ENCODE measurements at regions not wholly inside any gene's neighbourhood (a gene's known extent, or its start where the extent isn't known, plus 50 kb on each side); places are given as distances from the start of the nearest gene placed in this dataset.
"Not testable (repeated sequence)": the region's sequence is repeated elsewhere in the genome, so short reads cannot be mapped to it uniquely, and the experiment has no call there.

GRCh38 chr14:41489315-41489972 lies 117.2 kb upstream of the LRFN5 start:
- H3K27ac ChIP-seq (ENCODE audit: low read depth, low read length, severe bottlenecking) = no peak overlapping the region
- no peaks in the 10 kb centered on the region for H3K36me3 ChIP-seq (ENCODE audit: control insufficient read depth, insufficient read depth, low read length)
- no peak overlapping the region for H3K4me3 ChIP-seq (ENCODE audit: extremely low read depth, insufficient read depth, low read length, poor library complexity, severe bottlenecking)
- H3K9me3 ChIP-seq (ENCODE audit: control insufficient read depth, low read length) = no peaks in the 10 kb centered on the region
- no peaks in the 10 kb centered on the region for H3K4me1 ChIP-seq (ENCODE audit: control insufficient read depth, insufficient read depth, low read length, poor library complexity, severe bottlenecking)

- 87% methylated on average over 1 of the region's 1 CpG; no CpG with 5 or more reads in 1 of the 2 experiments for WGBS, 2 experiments (ENCODE audit: insufficient coverage in 2 of 2)
These were observed 118.3 kb upstream of the LRFN5 start for GRCh38 chr14:41488401-41488800.

GRCh38 chr14:41482861-41483260 lies 123.8 kb upstream of the LRFN5 start:
- no peaks in the 10 kb centered on the region for H3K9me3 ChIP-seq (ENCODE audit: control insufficient read depth, low read length)
- H3K4me1 ChIP-seq (ENCODE audit: control insufficient read depth, insufficient read depth, low read length, poor library complexity, severe bottlenecking) = no peaks in the 10 kb centered on the region
- H3K27ac ChIP-seq (ENCODE audit: low read depth, low read length, severe bottlenecking) = no peak overlapping the region
- H3K36me3 ChIP-seq (ENCODE audit: control insufficient read depth, insufficient read depth, low read length) = no peaks in the 10 kb centered on the region
- no peak overlapping the region for H3K4me3 ChIP-seq (ENCODE audit: extremely low read depth, insufficient read depth, low read length, poor library complexity, severe bottlenecking)

More at GRCh38 chr14:41488401-41488800, 118.3 kb upstream of the LRFN5 start:
- Histone ChIP-seq H3K36me3 (ENCODE audit: control insufficient read depth, insufficient read depth, low read length) (no peaks in the 10 kb centered on the region), H3K4me3 (ENCODE audit: extremely low read depth, insufficient read depth, low read length, poor library complexity, severe bottlenecking) (no peak overlapping the region), H3K4me1 (ENCODE audit: control insufficient read depth, insufficient read depth, low read length, poor library complexity, severe bottlenecking) (no peaks in the 10 kb centered on the region), H3K27ac (ENCODE audit: low read depth, low read length, severe bottlenecking) (no peak overlapping the region), H3K9me3 (ENCODE audit: control insufficient read depth, low read length) (no peaks in the 10 kb centered on the region)

GRCh38 chr14:41476526-41476925 lies 130.2 kb upstream of the LRFN5 start:
- no peaks in the 10 kb centered on the region for H3K9me3 ChIP-seq (ENCODE audit: control insufficient read depth, low read length)
- no peak overlapping the region for H3K27ac ChIP-seq (ENCODE audit: low read depth, low read length, severe bottlenecking)
- 89 to 100% methylated on average over 1 of the region's 1 CpG for WGBS, 2 experiments (ENCODE audit: insufficient coverage in 2 of 2)

GRCh38 chr14:41461380-41461779 lies 145.3 kb upstream of the LRFN5 start:
- H3K4me1 ChIP-seq (ENCODE audit: control insufficient read depth, insufficient read depth, low read length, poor library complexity, severe bottlenecking) = no peaks in the 10 kb centered on the region
- no peak overlapping the region for H3K27ac ChIP-seq (ENCODE audit: low read depth, low read length, severe bottlenecking)
- H3K4me3 ChIP-seq (ENCODE audit: extremely low read depth, insufficient read depth, low read length, poor library complexity, severe bottlenecking) = no peak overlapping the region
- H3K9me3 ChIP-seq (ENCODE audit: control insufficient read depth, low read length) = no peaks in the 10 kb centered on the region
- no peaks in the 10 kb centered on the region for H3K36me3 ChIP-seq (ENCODE audit: control insufficient read depth, insufficient read depth, low read length)

More at GRCh38 chr14:41476526-41476925, 130.2 kb upstream of the LRFN5 start:
- H3K4me1 ChIP-seq (ENCODE audit: control insufficient read depth, insufficient read depth, low read length, poor library complexity, severe bottlenecking) = no peaks in the 10 kb centered on the region
- no peak overlapping the region for H3K4me3 ChIP-seq (ENCODE audit: extremely low read depth, insufficient read depth, low read length, poor library complexity, severe bottlenecking)
- H3K36me3 ChIP-seq (ENCODE audit: control insufficient read depth, insufficient read depth, low read length) = no peaks in the 10 kb centered on the region

- Histone ChIP-seq H3K9me3 (ENCODE audit: control insufficient read depth, low read length) (no peaks in the 10 kb centered on the region), H3K4me3 (ENCODE audit: extremely low read depth, insufficient read depth, low read length, poor library complexity, severe bottlenecking) (no peak overlapping the region), H3K36me3 (ENCODE audit: control insufficient read depth, insufficient read depth, low read length) (no peaks in the 10 kb centered on the region), H3K27ac (ENCODE audit: low read depth, low read length, severe bottlenecking) (no peak overlapping the region), H3K4me1 (ENCODE audit: control insufficient read depth, insufficient read depth, low read length, poor library complexity, severe bottlenecking) (no peaks in the 10 kb centered on the region)
- WGBS, 2 experiments (ENCODE audit: insufficient coverage in 2 of 2) = no CpG with 5 or more reads among the region's 1 CpG
These were observed 149.3 kb upstream of the LRFN5 start for GRCh38 chr14:41457393-41457792.

- no peak overlapping the region for H3K4me3 ChIP-seq (ENCODE audit: extremely low read depth, insufficient read depth, low read length, poor library complexity, severe bottlenecking)
- peak overlapping the region; percentile 32 for H3K27ac ChIP-seq (ENCODE audit: low read depth, low read length, severe bottlenecking)
These were observed 157.6 kb upstream of the LRFN5 start for GRCh38 chr14:41449066-41449465.

GRCh38 chr14:41446008-41446407 lies 160.7 kb upstream of the LRFN5 start:
- Histone ChIP-seq H3K36me3 (ENCODE audit: control insufficient read depth, insufficient read depth, low read length) (no peaks in the 10 kb centered on the region), H3K4me3 (ENCODE audit: extremely low read depth, insufficient read depth, low read length, poor library complexity, severe bottlenecking) (no peak overlapping the region), H3K27ac (ENCODE audit: low read depth, low read length, severe bottlenecking) (no peak overlapping the region), H3K4me1 (ENCODE audit: control insufficient read depth, insufficient read depth, low read length, poor library complexity, severe bottlenecking) (peaks cover 7% of the 10 kb centered on the region), H3K9me3 (ENCODE audit: control insufficient read depth, low read length) (no peaks in the 10 kb centered on the region)
- no CpG with 5 or more reads among the region's 2 CpGs for WGBS, 2 experiments (ENCODE audit: insufficient coverage in 2 of 2)

More at GRCh38 chr14:41449066-41449465, 157.6 kb upstream of the LRFN5 start:
- H3K36me3 ChIP-seq (ENCODE audit: control insufficient read depth, insufficient read depth, low read length) = no peaks in the 10 kb centered on the region
- H3K4me1 ChIP-seq (ENCODE audit: control insufficient read depth, insufficient read depth, low read length, poor library complexity, severe bottlenecking) = peaks cover 7% of the 10 kb centered on the region
- WGBS, 2 experiments (ENCODE audit: insufficient coverage in 2 of 2) = 53 to 71% methylated on average over 2 of the region's 3 CpGs
- no peaks in the 10 kb centered on the region for H3K9me3 ChIP-seq (ENCODE audit: control insufficient read depth, low read length)

- 90 to 100% methylated on average over 1 of the region's 3 CpGs for WGBS, 2 experiments (ENCODE audit: insufficient coverage in 2 of 2)
- Histone ChIP-seq H3K9me3 (ENCODE audit: control insufficient read depth, low read length) (no peaks in the 10 kb centered on the region), H3K4me3 (ENCODE audit: extremely low read depth, insufficient read depth, low read length, poor library complexity, severe bottlenecking) (no peak overlapping the region), H3K4me1 (ENCODE audit: control insufficient read depth, insufficient read depth, low read length, poor library complexity, severe bottlenecking) (no peaks in the 10 kb centered on the region), H3K27ac (ENCODE audit: low read depth, low read length, severe bottlenecking) (no peak overlapping the region), H3K36me3 (ENCODE audit: control insufficient read depth, insufficient read depth, low read length) (no peaks in the 10 kb centered on the region)
These were observed 183.2 kb upstream of the LRFN5 start for GRCh38 chr14:41423503-41423902.

GRCh38 chr14:41421308-41421707 lies 185.4 kb upstream of the LRFN5 start:
- H3K36me3 ChIP-seq (ENCODE audit: control insufficient read depth, insufficient read depth, low read length); H3K27ac ChIP-seq (ENCODE audit: low read depth, low read length, severe bottlenecking); H3K4me3 ChIP-seq (ENCODE audit: extremely low read depth, insufficient read depth, low read length, poor library complexity, severe bottlenecking); H3K9me3 ChIP-seq (ENCODE audit: control insufficient read depth, low read length); H3K4me1 ChIP-seq (ENCODE audit: control insufficient read depth, insufficient read depth, low read length, poor library complexity, severe bottlenecking): not testable (repeated sequence)
- WGBS, 2 experiments (ENCODE audit: insufficient coverage in 2 of 2) = 95 to 100% methylated on average over 2 to 4 of the region's 6 CpGs

GRCh38 chr14:41419709-41420108 lies 187.0 kb upstream of the LRFN5 start:
- H3K4me3 ChIP-seq (ENCODE audit: extremely low read depth, insufficient read depth, low read length, poor library complexity, severe bottlenecking) = no peak overlapping the region
- WGBS, 2 experiments (ENCODE audit: insufficient coverage in 2 of 2) = 94% methylated on average over 3 of the region's 4 CpGs; no CpG with 5 or more reads in 1 of the 2 experiments
- no peaks in the 10 kb centered on the region for H3K9me3 ChIP-seq (ENCODE audit: control insufficient read depth, low read length)
- H3K4me1 ChIP-seq (ENCODE audit: control insufficient read depth, insufficient read depth, low read length, poor library complexity, severe bottlenecking) = no peaks in the 10 kb centered on the region
- H3K27ac ChIP-seq (ENCODE audit: low read depth, low read length, severe bottlenecking) = no peak overlapping the region
- no peaks in the 10 kb centered on the region for H3K36me3 ChIP-seq (ENCODE audit: control insufficient read depth, insufficient read depth, low read length)

Measured in mesodermal cell (in vitro differentiated cells).